Small intestine (tissue), 7 donors: ENCODE measurements at regions not wholly inside any gene's neighbourhood (a gene's known extent, or its start where the extent isn't known, plus 50 kb on each side); places are given as distances from the start of the nearest gene placed in this dataset.
"Not testable (repeated sequence)": the region's sequence is repeated elsewhere in the genome, so short reads cannot be mapped to it uniquely, and the experiment has no call there.

Source experiments
- DNase-seq, 2 donors: peaks; one replicate each; pipeline versions ENCODE4 v3.0.0 to v3.0.0-alpha.2; 2013
- FAIRE-seq: peaks from 2 replicates; lab custom pipeline; 2012; peaks lifted over from hg19 to GRCh38; lab: Jason Lieb, UNC
- H3K27ac ChIP-seq, 3 donors: one replicate each; pipeline ENCODE4 v1.5.1; 2013; ENCODE audit warnings: low read length in 2 of 3, mild to moderate bottlenecking in 2 of 3, control low read depth in 1 of 3, inconsistent platforms in 1 of 3, low read depth in 1 of 3, moderate library complexity in 1 of 3
- H3K27me3 ChIP-seq, 3 donors: one replicate each; pipeline ENCODE4 v1.6.1; 2013; ENCODE audit warnings: low read length in 3 of 3, inconsistent platforms in 1 of 3; ENCODE audit not compliant: control insufficient read depth in 3 of 3, insufficient read depth in 3 of 3
- H3K36me3 ChIP-seq, 3 donors: one replicate each; pipeline ENCODE4 v1.6.1; 2013; ENCODE audit warnings: low read length in 3 of 3, inconsistent platforms in 1 of 3, low read depth in 1 of 3, mild to moderate bottlenecking in 1 of 3, moderate library complexity in 1 of 3; ENCODE audit not compliant: control insufficient read depth in 3 of 3, insufficient read depth in 2 of 3
- H3K4me1 ChIP-seq, 3 donors: one replicate each; pipeline ENCODE4 v1.6.1; 2013; ENCODE audit warnings: low read length in 2 of 3, inconsistent platforms in 1 of 3, low read depth in 1 of 3, mild to moderate bottlenecking in 1 of 3, moderate library complexity in 1 of 3; ENCODE audit not compliant: control insufficient read depth in 3 of 3, insufficient read depth in 2 of 3
- H3K4me3 ChIP-seq, 3 donors: one replicate each; pipeline ENCODE4 v1.5.1; 2013; ENCODE audit warnings: low read length in 3 of 3, control low read depth in 1 of 3, inconsistent platforms in 1 of 3, low read depth in 1 of 3, mild to moderate bottlenecking in 1 of 3, moderate library complexity in 1 of 3
- H3K9me3 ChIP-seq, 2 donors: one replicate each; pipeline ENCODE4 v1.6.1; 2013; ENCODE audit warnings: low read depth in 1 of 2, low read length in 1 of 2; ENCODE audit not compliant: control insufficient read depth in 2 of 2, insufficient read depth in 1 of 2
- WGBS, 3 donors: extraction: QIAGEN DNeasy Blood & Tissue Kit; methylation state at CpG; one replicate each; pipeline ENCODE4 v1.1.7; 2013; 5-methylcytosine and 5-hydroxymethylcytosine counted together
- donor health status: healthy with polysubstance abuse.
- donor health status: control.
- donor health status: control.
- donor health status: Bipolar disorder and iron deficiency.
- donor health status: healthy.

GRCh38 chr6:49202924-49203536 is 260.0 kb downstream of the MMUT start:
- Histone ChIP-seq H3K27ac (no peak overlapping the region), H3K27me3 (no peaks in the 10 kb centered on the region), H3K4me1 (no peaks in the 10 kb centered on the region), H3K9me3 (peaks cover 0 to 4% of the 10 kb centered on the region in 2 donors), H3K4me3 (no peak overlapping the region), H3K36me3 (no peaks in the 10 kb centered on the region)
- DNase-seq: no peak
- FAIRE-seq: no peak
- WGBS, 3 donors: 35 to 62% (median 37%) methylated on average over 3 of the region's 3 CpGs

- no peaks in the 10 kb centered on the region for H3K27me3 ChIP-seq
- no peak for FAIRE-seq
- H3K27ac ChIP-seq: no peak overlapping the region
- H3K36me3 ChIP-seq: no peaks in the 10 kb centered on the region
- no peaks in the 10 kb centered on the region for H3K4me1 ChIP-seq
- WGBS, 3 donors: 3 to 26% (median 5%) methylated on average over 1 of the region's 1 CpG
- H3K4me3 ChIP-seq: no peak overlapping the region
- no peak for DNase-seq
- H3K9me3 ChIP-seq: no peaks in the 10 kb centered on the region
Measured at GRCh38 chr6:49198015-49198414, 265.0 kb downstream of the MMUT start.

- not testable (repeated sequence) for H3K4me1 ChIP-seq, FAIRE-seq, H3K4me3 ChIP-seq, H3K9me3 ChIP-seq, H3K27me3 ChIP-seq, DNase-seq, H3K27ac ChIP-seq, H3K36me3 ChIP-seq
- 60 to 78% (median 71%) methylated on average over 2 of the region's 2 CpGs for WGBS, 3 donors
Measured at GRCh38 chr6:49162379-49162778, 300.7 kb downstream of the MMUT start.

GRCh38 chr6:49155316-49155715 is 307.7 kb downstream of the MMUT start:
- Histone ChIP-seq H3K4me3 (no peak overlapping the region), H3K4me1 (no peaks in the 10 kb centered on the region), H3K27ac (no peak overlapping the region), H3K36me3 (no peaks in the 10 kb centered on the region), H3K27me3 (no peaks in the 10 kb centered on the region), H3K9me3 (peaks cover 0 to 8% of the 10 kb centered on the region in 2 donors)
- FAIRE-seq (no peak), DNase-seq (no peak)
- 69 to 87% (median 83%) methylated on average over 2 of the region's 2 CpGs for WGBS, 3 donors

DNA sequence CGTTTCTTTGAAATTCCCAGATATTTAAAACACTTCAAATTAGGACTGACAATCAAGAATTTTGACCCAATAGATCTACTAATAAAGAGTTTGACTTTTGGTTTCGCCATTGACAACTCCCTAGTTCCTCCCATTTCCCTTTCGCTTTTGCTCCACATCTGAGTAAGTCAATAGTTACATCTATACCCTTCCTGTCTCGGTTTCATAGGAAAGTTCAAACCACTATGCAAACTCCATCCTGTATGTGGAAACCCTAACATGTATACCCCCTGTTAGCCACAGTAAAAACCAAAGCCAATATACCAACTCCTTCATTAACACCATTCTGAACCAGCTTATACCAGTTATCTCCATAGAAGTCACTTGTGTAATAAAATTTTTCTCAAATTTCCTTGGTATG is 311.1 kb downstream of the MMUT start:
- Histone ChIP-seq H3K4me3 (no peak overlapping the region), H3K27ac (no peak overlapping the region), H3K9me3 (peaks cover 0 to 11% of the 10 kb centered on the region in 2 donors), H3K4me1 (no peaks in the 10 kb centered on the region), H3K36me3 (no peaks in the 10 kb centered on the region), H3K27me3 (no peaks in the 10 kb centered on the region)
- no peak for FAIRE-seq
- WGBS, 3 donors: 59 to 74% (median 68%) methylated on average over 4 of the region's 4 CpGs
- DNase-seq: no peak

- no peak overlapping the region for H3K27ac ChIP-seq
Measured at GRCh38 chr6:49151461-49151860, 311.6 kb downstream of the MMUT start.

DNA sequence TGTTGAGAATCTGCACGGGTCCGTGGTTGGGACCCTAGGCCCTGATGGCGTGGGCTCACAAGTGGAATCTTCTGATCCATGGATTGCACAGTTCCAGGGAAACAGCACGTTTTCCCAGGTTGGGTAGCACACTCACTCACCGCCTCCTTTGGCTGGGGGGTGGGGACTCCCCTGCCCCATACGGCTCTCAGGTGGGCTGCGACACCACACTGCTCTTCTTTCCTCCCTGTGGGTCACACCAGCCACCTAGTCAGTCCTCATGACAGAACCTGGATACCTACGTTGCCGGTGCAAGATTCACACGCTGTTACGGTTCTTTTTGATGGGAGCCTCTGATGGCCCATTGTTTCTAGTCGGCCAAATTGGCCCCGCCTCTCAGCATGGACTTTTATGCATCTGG is 312.0 kb downstream of the MMUT start:
- FAIRE-seq: no peak
- no peak for DNase-seq
- 85 to 91% (median 86%) methylated on average over 13 of the region's 13 CpGs for WGBS, 3 donors

More at GRCh38 chr6:49151461-49151860, 311.6 kb downstream of the MMUT start:
- Histone ChIP-seq H3K36me3 (no peaks in the 10 kb centered on the region), H3K9me3 (peaks cover 0 to 11% of the 10 kb centered on the region in 2 donors), H3K4me1 (no peaks in the 10 kb centered on the region), H3K27me3 (no peaks in the 10 kb centered on the region), H3K4me3 (no peak overlapping the region)
- whole genome bisulfite sequencing, 3 donors: 63 to 77% (median 77%) methylated on average over 3 of the region's 3 CpGs
- no peak for FAIRE-seq
- DNase-seq: no peak

DNA sequence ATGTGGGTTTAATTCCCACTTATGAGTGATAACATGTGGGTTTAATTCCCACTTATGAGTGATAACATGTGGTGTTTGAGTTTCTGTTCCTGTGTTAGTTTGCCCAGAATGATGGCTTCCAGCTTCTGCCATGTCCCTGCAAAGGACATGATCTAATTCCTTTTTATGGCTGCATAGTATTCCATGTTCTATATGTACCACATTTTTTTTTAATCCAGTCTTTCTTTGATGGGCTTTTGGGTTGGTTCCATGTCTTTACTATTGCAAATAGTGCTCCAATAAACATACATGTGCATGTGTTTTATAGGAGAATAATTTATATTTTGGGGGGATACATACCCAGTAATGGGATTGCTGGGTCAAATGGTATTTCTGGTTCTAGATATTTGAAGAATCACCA is 317.8 kb downstream of the MMUT start:
- no peaks in the 10 kb centered on the region for H3K27me3 ChIP-seq
- no peak for DNase-seq
- H3K9me3 ChIP-seq: peaks cover 0 to 2% of the 10 kb centered on the region in 2 donors
- no peak for FAIRE-seq
- H3K36me3 ChIP-seq: no peaks in the 10 kb centered on the region
- no peak overlapping the region for H3K27ac ChIP-seq
- H3K4me3 ChIP-seq: no peak overlapping the region
- no peaks in the 10 kb centered on the region for H3K4me1 ChIP-seq

More for the DNA sequence above, 312.0 kb downstream of the MMUT start:
- Histone ChIP-seq H3K4me3 (no peak overlapping the region), H3K4me1 (no peaks in the 10 kb centered on the region), H3K27ac (no peak overlapping the region), H3K9me3 (peaks cover 0 to 11% of the 10 kb centered on the region in 2 donors), H3K27me3 (no peaks in the 10 kb centered on the region), H3K36me3 (no peaks in the 10 kb centered on the region)
